Dendritic cell treated with granulocyte-macrophage colony-stimulating factor and Interleukin-4, amounts not matched to agents 40 ng/mL and 50 ng/mL, for 4 days (primary cell): ENCODE measurements at regions not wholly inside any gene's neighbourhood (a gene's known extent, or its start where the extent isn't known, plus 50 kb on each side); places are given as distances from the start of the nearest gene placed in this dataset.

Source experiments
- H3K27ac Mint-ChIP-seq: one replicate; pipeline ENCODE4 v1.8.0; 2022; ENCODE audit warnings: mild to moderate bottlenecking, mixed read lengths
- H3K27me3 Mint-ChIP-seq: one replicate; pipeline ENCODE4 v1.8.0; 2022; ENCODE audit warnings: mild to moderate bottlenecking, mixed read lengths
- H3K36me3 Mint-ChIP-seq: one replicate; pipeline ENCODE4 v1.8.0; 2022; ENCODE audit warnings: low read depth, mixed read lengths
- H3K4me1 Mint-ChIP-seq: one replicate; pipeline ENCODE4 v1.8.0; 2022; ENCODE audit warnings: low read depth, mixed read lengths
- H3K4me3 Mint-ChIP-seq: one replicate; pipeline ENCODE4 v1.8.0; 2022; ENCODE audit warnings: mild to moderate bottlenecking, moderate library complexity, mixed read lengths
- H3K9me3 Mint-ChIP-seq: one replicate; pipeline ENCODE4 v1.8.0; 2022; ENCODE audit warnings: mixed read lengths
- intact Hi-C: fragments of 100-400 bp; cut with micrococcal nuclease; formaldehyde crosslinking; loops from one replicate; pipeline ENCODE4 v1.15.0; 2022

GRCh38 chr1:177600321-177600720 lies 369.5 kb downstream of the SEC16B start:
- no peaks in the 10 kb centered on the region for H3K27me3 Mint-ChIP-seq
- H3K36me3 Mint-ChIP-seq = no peaks in the 10 kb centered on the region
- peaks cover 17% of the 10 kb centered on the region for H3K9me3 Mint-ChIP-seq
- H3K4me1 Mint-ChIP-seq = no peaks in the 10 kb centered on the region
- intact Hi-C loops = no loop called here
- no peak overlapping the region for H3K4me3 Mint-ChIP-seq
- no peak overlapping the region for H3K27ac Mint-ChIP-seq

GRCh38 chr1:177597393-177597792 lies 372.5 kb downstream of the SEC16B start:
- no peaks in the 10 kb centered on the region for H3K36me3 Mint-ChIP-seq
- H3K27me3 Mint-ChIP-seq = no peaks in the 10 kb centered on the region
- no peaks in the 10 kb centered on the region for H3K4me1 Mint-ChIP-seq
- intact Hi-C loops = no loop called here
- H3K4me3 Mint-ChIP-seq = no peak overlapping the region
- H3K9me3 Mint-ChIP-seq = no peaks in the 10 kb centered on the region
- no peak overlapping the region for H3K27ac Mint-ChIP-seq

- Mint-ChIP-seq H3K4me3 (no peak overlapping the region), H3K4me1 (no peaks in the 10 kb centered on the region), H3K27ac (no peak overlapping the region), H3K27me3 (no peaks in the 10 kb centered on the region), H3K9me3 (no peaks in the 10 kb centered on the region), H3K36me3 (no peaks in the 10 kb centered on the region)
- intact Hi-C loops = no loop called here
Observed at GRCh38 chr1:177596485-177596884, 373.4 kb downstream of the SEC16B start.

GRCh38 chr1:177593105-177593504 lies 376.8 kb downstream of the SEC16B start:
- Mint-ChIP-seq H3K36me3 (no peaks in the 10 kb centered on the region), H3K4me3 (no peak overlapping the region), H3K27me3 (no peaks in the 10 kb centered on the region), H3K4me1 (no peaks in the 10 kb centered on the region), H3K27ac (no peak overlapping the region), H3K9me3 (no peaks in the 10 kb centered on the region)
- intact Hi-C loops = no loop called here

- H3K27me3 Mint-ChIP-seq = no peaks in the 10 kb centered on the region
- H3K4me3 Mint-ChIP-seq = no peak overlapping the region
- H3K9me3 Mint-ChIP-seq = no peaks in the 10 kb centered on the region
- no peaks in the 10 kb centered on the region for H3K36me3 Mint-ChIP-seq
- intact Hi-C loops = no loop called here
- H3K27ac Mint-ChIP-seq = no peak overlapping the region
- H3K4me1 Mint-ChIP-seq = no peaks in the 10 kb centered on the region
Observed at GRCh38 chr1:177592624-177593023, 377.2 kb downstream of the SEC16B start.

- no peak overlapping the region for H3K4me3 Mint-ChIP-seq
- no peaks in the 10 kb centered on the region for H3K27me3 Mint-ChIP-seq
- no peak overlapping the region for H3K27ac Mint-ChIP-seq
- intact Hi-C loops = no loop called here
- no peaks in the 10 kb centered on the region for H3K36me3 Mint-ChIP-seq
- no peaks in the 10 kb centered on the region for H3K9me3 Mint-ChIP-seq
- H3K4me1 Mint-ChIP-seq = no peaks in the 10 kb centered on the region
Observed at GRCh38 chr1:177591155-177591554, 378.7 kb downstream of the SEC16B start.

- intact Hi-C loops = no loop called here
- Mint-ChIP-seq H3K4me3 (no peak overlapping the region), H3K27ac (no peak overlapping the region)
Observed at GRCh38 chr1:177589166-177589565, 380.7 kb downstream of the SEC16B start.

GRCh38 chr1:177586429-177586828 lies 383.4 kb downstream of the SEC16B start:
- H3K27ac Mint-ChIP-seq = no peak overlapping the region
- H3K27me3 Mint-ChIP-seq = no peaks in the 10 kb centered on the region
- no peaks in the 10 kb centered on the region for H3K9me3 Mint-ChIP-seq
- H3K4me1 Mint-ChIP-seq = no peaks in the 10 kb centered on the region
- H3K4me3 Mint-ChIP-seq = no peak overlapping the region
- intact Hi-C loops = no loop called here
- H3K36me3 Mint-ChIP-seq = no peaks in the 10 kb centered on the region

More at GRCh38 chr1:177589166-177589565, 380.7 kb downstream of the SEC16B start:
- Mint-ChIP-seq H3K9me3 (no peaks in the 10 kb centered on the region), H3K27me3 (no peaks in the 10 kb centered on the region), H3K4me1 (no peaks in the 10 kb centered on the region), H3K36me3 (no peaks in the 10 kb centered on the region)

- Mint-ChIP-seq H3K9me3 (no peaks in the 10 kb centered on the region), H3K4me1 (no peaks in the 10 kb centered on the region), H3K36me3 (no peaks in the 10 kb centered on the region), H3K27me3 (no peaks in the 10 kb centered on the region), H3K27ac (no peak overlapping the region), H3K4me3 (no peak overlapping the region)
- intact Hi-C loops = no loop called here
Observed at GRCh38 chr1:177585302-177586220, 384.3 kb downstream of the SEC16B start.

- Mint-ChIP-seq H3K9me3 (no peaks in the 10 kb centered on the region), H3K27me3 (no peaks in the 10 kb centered on the region), H3K4me3 (no peak overlapping the region), H3K36me3 (no peaks in the 10 kb centered on the region), H3K27ac (no peak overlapping the region), H3K4me1 (no peaks in the 10 kb centered on the region)
- intact Hi-C loops = no loop called here
Observed at GRCh38 chr1:177573901-177574300, 396.0 kb downstream of the SEC16B start.

GRCh38 chr1:177571485-177572076 lies 398.3 kb downstream of the SEC16B start:
- Mint-ChIP-seq H3K9me3 (no peaks in the 10 kb centered on the region), H3K36me3 (no peaks in the 10 kb centered on the region), H3K4me1 (no peaks in the 10 kb centered on the region), H3K4me3 (no peak overlapping the region), H3K27me3 (no peaks in the 10 kb centered on the region), H3K27ac (no peak overlapping the region)
- intact Hi-C loops = no loop called here

GRCh38 chr1:177571076-177571475 lies 398.8 kb downstream of the SEC16B start:
- intact Hi-C loops = no loop called here
- H3K9me3 Mint-ChIP-seq = no peaks in the 10 kb centered on the region
- H3K36me3 Mint-ChIP-seq = no peaks in the 10 kb centered on the region
- H3K27me3 Mint-ChIP-seq = no peaks in the 10 kb centered on the region
- H3K27ac Mint-ChIP-seq = no peak overlapping the region
- H3K4me1 Mint-ChIP-seq = no peaks in the 10 kb centered on the region
- H3K4me3 Mint-ChIP-seq = no peak overlapping the region

- no peak overlapping the region for H3K27ac Mint-ChIP-seq
Observed at GRCh38 chr1:177569476-177569875, 398.7 kb downstream of the BRINP2 start.

GRCh38 chr1:177568622-177569021 lies 397.9 kb downstream of the BRINP2 start:
- no peaks in the 10 kb centered on the region for H3K9me3 Mint-ChIP-seq

More at GRCh38 chr1:177569476-177569875, 398.7 kb downstream of the BRINP2 start:
- H3K36me3 Mint-ChIP-seq = no peaks in the 10 kb centered on the region
- no peaks in the 10 kb centered on the region for H3K9me3 Mint-ChIP-seq
- no peaks in the 10 kb centered on the region for H3K27me3 Mint-ChIP-seq
- no peaks in the 10 kb centered on the region for H3K4me1 Mint-ChIP-seq
- intact Hi-C loops = no loop called here
- no peak overlapping the region for H3K4me3 Mint-ChIP-seq

More at GRCh38 chr1:177568622-177569021, 397.9 kb downstream of the BRINP2 start:
- intact Hi-C loops = no loop called here
- H3K36me3 Mint-ChIP-seq = no peaks in the 10 kb centered on the region
- no peaks in the 10 kb centered on the region for H3K27me3 Mint-ChIP-seq
- H3K4me1 Mint-ChIP-seq = no peaks in the 10 kb centered on the region
- H3K4me3 Mint-ChIP-seq = no peak overlapping the region
- H3K27ac Mint-ChIP-seq = no peak overlapping the region
